GM21515 (cell line): ENCODE measurements at regions not wholly inside any gene's neighbourhood (a gene's known extent, or its start where the extent isn't known, plus 50 kb on each side); places are given as distances from the start of the nearest gene placed in this dataset.

Experiments used
- ATAC-seq: cut with Tn5 transposase; IDR thresholded peaks from one replicate; pipeline ENCODE4 v1.9.1; 2021; ENCODE audit not compliant: unreplicated experiment

GRCh38 chr19:31402529-31403316, 53.5 kb upstream of the TSHZ3 start:
- no peak for ATAC-seq

- no peak for ATAC-seq
These were observed 56.9 kb upstream of the TSHZ3 start for GRCh38 chr19:31406106-31406505.

- no peak for ATAC-seq
These were observed 59.4 kb upstream of the TSHZ3 start for GRCh38 chr19:31408460-31409124.

- no peak for ATAC-seq
These were observed 64.1 kb upstream of the TSHZ3 start for GRCh38 chr19:31413353-31413752.

- ATAC-seq, result no peak
These were observed 66.1 kb upstream of the TSHZ3 start for GRCh38 chr19:31415322-31415721.

GRCh38 chr19:31416548-31416947, 67.3 kb upstream of the TSHZ3 start:
- ATAC-seq, result no peak

GRCh38 chr19:31418055-31418454, 68.8 kb upstream of the TSHZ3 start:
- ATAC-seq, result no peak

- ATAC-seq, result no peak
These were observed 69.6 kb upstream of the TSHZ3 start for GRCh38 chr19:31418692-31419430.

GRCh38 chr19:31419871-31420445, 70.7 kb upstream of the TSHZ3 start:
- no peak for ATAC-seq

GRCh38 chr19:31421082-31421481, 71.8 kb upstream of the TSHZ3 start:
- no peak for ATAC-seq

- ATAC-seq, result no peak
These were observed 72.6 kb upstream of the TSHZ3 start for GRCh38 chr19:31421856-31422255.

- ATAC-seq, result no peak
These were observed 74.7 kb upstream of the TSHZ3 start for GRCh38 chr19:31423896-31424295.

- no peak for ATAC-seq
These were observed 75.8 kb upstream of the TSHZ3 start for GRCh38 chr19:31424861-31425620.

- no peak for ATAC-seq
These were observed 78.6 kb upstream of the TSHZ3 start for GRCh38 chr19:31427857-31428256.

- no peak for ATAC-seq
These were observed 81.1 kb upstream of the TSHZ3 start for GRCh38 chr19:31430381-31430780.

- no peak for ATAC-seq
These were observed 83.1 kb upstream of the TSHZ3 start for GRCh38 chr19:31432201-31432810.

GRCh38 chr19:31436121-31436776, 87.0 kb upstream of the TSHZ3 start:
- ATAC-seq, result no peak

GRCh38 chr19:31438401-31439269, 89.4 kb upstream of the TSHZ3 start:
- ATAC-seq, result no peak

- no peak for ATAC-seq
These were observed 90.0 kb upstream of the TSHZ3 start for GRCh38 chr19:31439270-31439573.
